GM11168 (cell line): ENCODE measurements at regions not wholly inside any gene's neighbourhood (a gene's known extent, or its start where the extent isn't known, plus 50 kb on each side); places are given as distances from the start of the nearest gene placed in this dataset.

Source experiments
- in situ Hi-C: fragments of 300-500 bp; cut with MboI; formaldehyde crosslinking; loops from one replicate; pipeline ENCODE4 v1.12.0; 2022; ENCODE audit warnings: low sequenced_read_pairs; ENCODE audit not compliant: unreplicated experiment

- in situ Hi-C loops: no loop called here
Observed at GRCh38 chr9:3773362-3774060, 247.7 kb upstream of the RFX3 start.

GRCh38 chr9:3769646-3770045 is 243.8 kb upstream of the RFX3 start:
- in situ Hi-C loops: no loop called here

GRCh38 chr9:3768712-3769457 is 243.1 kb upstream of the RFX3 start:
- in situ Hi-C loops: no loop called here

DNA sequence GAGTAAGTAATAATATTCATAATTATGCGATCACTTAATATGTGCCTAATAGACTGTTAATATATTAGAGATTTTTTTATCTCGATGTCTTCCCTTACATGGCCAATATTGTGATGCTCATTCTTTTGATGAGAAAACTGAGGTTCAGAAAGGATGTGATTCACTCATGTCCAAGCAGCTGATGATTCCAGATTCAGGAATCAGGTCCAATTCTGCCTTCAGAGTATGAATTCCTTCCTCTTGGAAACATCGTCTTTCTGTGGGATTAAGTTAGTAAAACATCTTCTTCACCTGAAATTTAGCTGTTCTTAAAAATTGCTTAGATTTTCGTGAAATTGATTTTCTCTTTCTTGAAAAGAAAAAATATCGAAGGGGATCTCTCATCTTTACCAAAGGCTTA is 242.5 kb upstream of the RFX3 start:
- in situ Hi-C loops: no loop called here

GRCh38 chr9:3762076-3762475 is 236.3 kb upstream of the RFX3 start:
- in situ Hi-C loops: no loop called here

DNA sequence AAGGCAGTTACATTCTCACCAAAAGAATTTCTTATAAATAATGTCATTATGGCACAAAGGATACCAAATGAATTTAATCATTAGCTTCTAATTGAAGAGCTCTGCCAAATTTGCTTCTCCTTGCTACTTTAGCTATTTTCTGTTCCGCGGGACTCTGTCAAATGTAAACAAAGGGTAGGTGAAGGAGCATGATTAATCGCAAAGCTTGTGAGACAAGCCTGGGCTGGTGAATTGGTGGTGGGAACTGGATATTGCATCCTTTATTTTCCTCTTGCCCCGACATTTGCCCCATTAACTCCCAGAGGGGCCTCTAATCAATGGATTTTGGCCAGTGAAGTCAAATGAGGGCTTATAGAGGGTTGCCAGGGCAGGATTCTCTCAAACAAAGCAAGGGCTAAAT is 234.2 kb upstream of the RFX3 start:
- in situ Hi-C loops: no loop called here

GRCh38 chr9:3758816-3759576 is 233.2 kb upstream of the RFX3 start:
- in situ Hi-C loops: no loop called here

DNA sequence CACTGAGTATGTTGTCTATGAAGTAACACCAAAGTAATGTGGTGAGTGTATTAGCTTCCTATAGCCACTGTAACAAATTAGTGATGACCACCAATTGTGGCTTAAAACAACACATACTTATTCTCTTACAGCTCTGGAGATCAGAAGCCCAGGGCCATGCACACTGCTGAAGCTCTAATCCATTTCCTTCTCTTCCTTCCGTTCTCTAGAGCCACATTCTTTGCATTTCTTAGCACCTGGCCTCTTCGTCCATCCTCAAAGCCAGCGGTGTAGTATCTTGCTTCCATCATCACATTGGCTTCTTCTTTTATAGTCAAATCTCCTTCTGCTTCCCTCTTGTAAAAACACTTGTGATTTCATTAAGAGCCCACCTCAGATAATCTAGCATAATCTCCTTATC is 230.3 kb upstream of the RFX3 start:
- in situ Hi-C loops: no loop called here

DNA sequence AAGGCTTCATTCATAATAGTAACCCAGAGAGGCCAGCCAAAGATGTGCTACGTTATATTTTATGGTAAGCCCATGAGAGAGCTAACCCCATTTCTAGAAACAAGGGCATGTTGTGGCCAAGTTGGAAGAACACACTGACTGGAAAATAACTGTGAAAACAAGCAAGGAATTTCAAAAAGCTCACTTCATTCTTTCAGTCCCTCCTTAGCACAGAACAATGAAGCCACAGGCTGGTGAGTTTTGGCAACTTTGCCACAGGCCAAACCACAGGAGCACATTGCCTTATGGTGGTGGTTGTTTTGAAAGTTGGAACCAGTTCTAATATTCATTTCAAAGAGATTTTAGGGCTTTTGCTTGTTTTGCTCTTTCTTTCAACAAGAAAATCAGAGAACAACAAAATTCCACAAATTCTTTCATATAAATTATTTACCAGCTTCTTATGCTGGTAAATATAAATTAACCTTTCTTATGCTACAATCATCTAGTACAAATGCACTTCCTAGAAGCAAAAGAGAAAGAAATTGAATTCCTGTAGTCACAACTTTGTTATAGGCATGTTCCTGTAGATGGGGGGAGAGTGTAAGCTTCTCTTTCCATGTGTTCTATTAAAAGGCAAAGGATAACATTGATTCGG is 225.4 kb upstream of the RFX3 start:
- in situ Hi-C loops: no loop called here

DNA sequence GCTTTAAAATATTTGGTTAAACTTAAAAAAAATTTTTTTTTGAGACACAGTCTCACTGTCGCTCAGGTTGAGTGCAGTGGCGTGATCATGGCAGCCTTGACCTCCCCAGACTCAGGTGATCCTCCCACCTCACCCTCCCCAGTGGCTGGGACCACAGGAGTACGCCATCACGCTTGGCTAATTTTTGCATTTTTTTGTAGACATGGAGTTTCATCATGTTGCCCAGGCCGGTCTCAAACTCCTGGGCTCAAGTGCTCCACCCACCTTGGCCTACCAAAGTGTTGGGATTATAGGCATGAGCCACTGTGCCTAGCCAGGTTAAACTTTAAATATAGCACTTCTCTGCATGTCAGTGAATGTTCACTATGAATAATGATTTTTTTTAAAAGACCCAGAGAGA is 224.5 kb upstream of the RFX3 start:
- in situ Hi-C loops: no loop called here

DNA sequence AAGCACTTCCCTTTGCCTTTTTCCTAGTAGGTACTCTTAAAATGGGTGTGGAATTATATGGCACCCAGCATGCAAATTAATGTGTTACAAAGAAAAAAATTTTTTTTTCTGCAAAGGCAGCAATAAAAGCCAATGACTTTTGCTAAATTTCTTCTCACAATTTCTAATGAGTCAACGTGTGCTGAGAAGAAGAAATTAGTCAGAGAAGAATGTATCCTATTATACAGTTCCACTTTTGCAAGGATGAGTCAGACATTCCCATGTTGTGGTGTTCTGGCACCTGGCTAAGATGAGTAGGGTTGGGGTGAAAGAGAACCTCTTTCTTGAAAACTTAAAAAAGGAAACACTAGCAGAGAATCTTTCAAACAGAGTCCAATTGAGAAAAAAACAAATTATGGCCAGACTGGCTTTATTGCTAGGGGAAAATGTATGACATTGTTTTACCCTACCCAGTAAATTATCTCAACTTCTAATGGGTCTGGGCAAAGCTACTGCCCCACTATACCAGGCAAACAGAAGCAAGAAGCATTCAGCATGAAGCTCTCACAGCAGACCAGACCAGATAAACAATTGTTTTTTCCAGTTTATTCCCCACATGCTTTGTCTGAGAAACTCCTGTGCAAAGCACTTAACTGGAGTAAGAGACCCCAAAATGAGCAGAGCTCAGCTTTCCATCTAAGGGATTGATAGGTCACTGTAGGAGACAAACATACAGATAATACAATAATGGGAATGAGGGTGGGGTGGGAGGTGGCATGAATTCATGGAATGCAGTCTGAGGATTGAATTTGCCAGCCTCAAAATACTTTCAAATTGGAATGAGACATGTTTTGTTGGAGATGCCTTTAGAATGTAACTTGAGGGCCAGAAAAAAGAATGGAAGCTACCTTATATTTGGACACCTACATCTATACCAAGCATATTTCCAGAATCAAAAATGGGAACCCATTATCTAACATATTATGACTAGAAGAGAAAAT is 220.8 kb upstream of the RFX3 start:
- in situ Hi-C loops: loop anchor here (25.0 kb wide), 1 partner anchor 591 kb away; no protein-coding TSS in a partner anchor

DNA sequence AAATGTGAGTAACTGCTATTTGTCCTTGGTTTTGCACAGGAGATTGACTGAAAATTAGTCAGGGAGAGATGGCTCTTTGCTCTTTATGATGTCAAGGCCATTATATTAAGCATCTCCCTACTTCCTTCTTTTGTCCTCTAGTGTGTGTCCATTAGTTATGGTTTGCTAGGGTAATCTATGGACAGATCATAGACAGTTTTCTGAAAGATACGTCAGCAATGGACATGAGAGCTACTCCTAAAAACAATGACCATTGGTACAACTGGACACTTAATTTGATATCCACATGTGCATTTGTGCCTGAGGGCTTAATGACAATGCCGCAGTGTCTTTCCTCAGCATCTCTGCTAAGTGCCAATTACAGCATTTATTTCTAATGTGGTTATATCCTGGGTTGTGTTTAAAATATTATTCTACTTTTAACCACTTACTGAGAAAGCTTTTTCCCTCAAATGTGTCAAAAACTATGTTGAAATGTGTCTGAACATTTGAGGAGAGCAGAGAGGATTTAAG is 218.2 kb upstream of the RFX3 start:
- in situ Hi-C loops: loop anchor here (25.0 kb wide), 1 partner anchor 593 kb away; no protein-coding TSS in a partner anchor

- in situ Hi-C loops: loop anchor here (25.0 kb wide), 1 partner anchor 595 kb away; no protein-coding TSS in a partner anchor
Observed at GRCh38 chr9:3742586-3742985, 216.8 kb upstream of the RFX3 start.

- in situ Hi-C loops: loop anchor here (25.0 kb wide), 1 partner anchor 596 kb away; no protein-coding TSS in a partner anchor
Observed at GRCh38 chr9:3741729-3742128, 215.9 kb upstream of the RFX3 start.

GRCh38 chr9:3740690-3741419 is 215.1 kb upstream of the RFX3 start:
- in situ Hi-C loops: loop anchor here (25.0 kb wide), 1 partner anchor 596 kb away; no protein-coding TSS in a partner anchor

- in situ Hi-C loops: loop anchor here (10.0 to 25.0 kb wide), 3 partner anchors 281 to 601 kb away; no protein-coding TSS in a partner anchor
Observed at GRCh38 chr9:3736161-3736560, 210.4 kb upstream of the RFX3 start.

GRCh38 chr9:3735251-3735650 is 209.4 kb upstream of the RFX3 start:
- in situ Hi-C loops: loop anchor here (10.0 to 25.0 kb wide), 3 partner anchors 280 to 602 kb away; no protein-coding TSS in a partner anchor
